T47D (cell line): ENCODE measurements at regions not wholly inside any gene's neighbourhood (a gene's known extent, or its start where the extent isn't known, plus 50 kb on each side); places are given as distances from the start of the nearest gene placed in this dataset.

Source experiments
- DNase-seq, 2 experiments: peaks; one replicate each; pipeline versions ENCODE4 v3.0.0 to v3.0.0-alpha.2; 2011 to 2012; ENCODE audit warnings: low read depth in 1 of 2, low spot score in 1 of 2
- JUND ChIP-seq: IDR thresholded peaks from 2 replicates; pipeline ENCODE4 v1.6.1; 2012; ENCODE audit warnings: low read depth
- in situ Hi-C: cut with HindIII; loops from 2 replicates; pipeline ENCODE4 v1.10.0; 2016; ENCODE audit warnings: low sequenced_read_pairs, low pct_unique_long_range_greater_than_20kb

- no peak for TF ChIP-seq JUND
- in situ Hi-C loops, result no loop called here
- no peak for DNase-seq
These were observed 108.8 kb downstream of the WSCD1 start for GRCh38 chr17:6179017-6179416.

DNA sequence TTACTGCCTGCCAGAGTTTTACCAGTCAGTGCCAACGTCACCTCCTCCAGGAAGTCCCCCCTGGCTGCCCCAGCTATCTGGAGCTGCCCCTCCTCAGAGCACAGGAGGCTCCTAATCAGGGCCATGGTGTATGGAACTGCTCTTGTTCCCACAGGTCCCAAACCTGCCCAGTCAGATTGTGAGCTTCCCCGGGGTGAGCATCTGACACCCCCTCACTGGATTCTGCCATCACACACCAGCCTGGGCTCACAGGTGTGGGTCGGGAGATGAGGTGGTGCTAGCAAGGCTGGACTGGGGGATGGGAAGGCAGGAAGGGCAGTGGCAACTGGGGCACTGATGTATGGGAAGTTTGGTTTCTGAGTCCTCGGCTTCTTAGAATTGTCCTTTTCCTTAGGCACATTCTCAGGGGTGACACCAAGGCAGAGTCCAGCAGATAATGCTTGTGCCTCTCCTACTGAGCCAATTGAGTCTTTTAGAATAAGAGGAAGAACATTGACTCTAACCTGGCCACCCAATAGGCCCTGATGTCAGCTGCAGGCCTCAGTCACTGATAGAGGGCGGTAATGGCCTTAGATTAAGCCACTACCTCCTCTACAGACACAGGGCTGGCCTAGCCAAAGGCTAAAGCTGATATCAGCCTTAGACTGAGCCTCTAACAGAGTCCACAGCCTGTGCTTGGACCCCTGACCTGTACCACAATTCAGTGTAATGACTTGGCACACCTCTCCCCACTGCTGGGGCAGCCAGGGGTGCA is 107.9 kb downstream of the WSCD1 start:
- in situ Hi-C loops, result no loop called here
- no peak for DNase-seq
- TF ChIP-seq JUND, result no peak
